Muscle of back (tissue), 3 donors: ENCODE measurements at regions not wholly inside any gene's neighbourhood (a gene's known extent, or its start where the extent isn't known, plus 50 kb on each side); places are given as distances from the start of the nearest gene placed in this dataset.

Experiments used
- DNase-seq, 3 donors: peaks; one replicate each; pipeline versions ENCODE4 v3.0.0 to v3.0.0-alpha.2; 2013

DNA sequence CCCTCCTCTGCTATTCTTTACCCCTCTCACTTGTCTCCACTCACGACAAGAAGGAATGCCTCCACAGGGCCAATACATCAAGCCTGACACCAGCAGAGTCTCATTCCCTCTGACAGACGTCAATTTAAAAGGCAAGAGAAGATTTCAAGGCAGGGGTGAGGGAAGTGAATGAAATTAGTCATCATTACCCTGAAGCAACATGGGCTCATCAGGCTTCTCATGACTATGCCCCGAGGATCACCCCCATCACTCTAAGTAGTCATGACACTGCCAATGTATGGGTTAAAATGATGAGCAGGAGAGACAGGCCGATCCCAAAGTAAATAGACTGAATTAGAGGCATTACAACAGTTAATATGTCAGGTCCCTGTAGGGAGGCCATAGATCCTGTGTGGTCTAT lies 504.4 kb downstream of the TLE4 start:
- DNase-seq: no peak

DNA sequence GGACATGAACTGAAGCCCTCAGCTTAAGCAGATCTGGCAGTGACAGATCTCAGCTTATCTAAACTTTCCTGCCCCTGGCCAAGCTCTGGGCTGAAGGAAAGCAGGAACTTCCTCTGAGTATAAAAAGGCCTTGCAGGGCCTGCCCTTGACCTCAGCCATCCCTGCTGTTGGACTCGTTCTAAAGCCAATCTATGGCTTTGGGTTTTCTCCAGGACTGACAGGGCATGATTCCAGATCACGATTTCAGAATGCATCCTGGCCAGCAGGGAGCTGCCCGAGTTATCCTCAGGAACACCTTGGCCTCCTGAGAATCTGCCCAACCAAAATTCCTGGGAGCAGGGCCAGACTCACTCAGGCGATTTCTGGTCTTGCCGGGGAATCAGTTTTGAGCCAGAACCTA lies 502.7 kb downstream of the TLE4 start:
- no peak for DNase-seq

DNA sequence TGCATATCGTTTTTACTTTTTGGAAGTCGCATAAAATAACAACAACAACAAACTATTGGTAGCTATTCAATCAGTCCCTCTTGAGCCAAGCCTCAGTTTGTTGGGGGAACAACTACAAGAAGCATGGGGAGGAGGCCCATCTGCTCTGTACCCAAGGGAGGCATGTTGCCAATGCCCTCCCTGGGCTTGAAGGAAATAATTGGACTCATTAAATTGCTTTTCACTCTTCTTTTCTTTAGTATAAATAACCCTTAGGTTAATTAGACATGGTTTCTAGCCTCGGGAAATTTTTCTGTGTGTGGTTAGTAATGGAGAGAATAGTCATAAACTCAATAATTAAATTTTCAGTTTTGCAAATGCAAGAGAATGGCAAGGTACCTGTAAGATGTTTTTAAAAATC lies 500.7 kb downstream of the TLE4 start:
- no peak for DNase-seq

DNA sequence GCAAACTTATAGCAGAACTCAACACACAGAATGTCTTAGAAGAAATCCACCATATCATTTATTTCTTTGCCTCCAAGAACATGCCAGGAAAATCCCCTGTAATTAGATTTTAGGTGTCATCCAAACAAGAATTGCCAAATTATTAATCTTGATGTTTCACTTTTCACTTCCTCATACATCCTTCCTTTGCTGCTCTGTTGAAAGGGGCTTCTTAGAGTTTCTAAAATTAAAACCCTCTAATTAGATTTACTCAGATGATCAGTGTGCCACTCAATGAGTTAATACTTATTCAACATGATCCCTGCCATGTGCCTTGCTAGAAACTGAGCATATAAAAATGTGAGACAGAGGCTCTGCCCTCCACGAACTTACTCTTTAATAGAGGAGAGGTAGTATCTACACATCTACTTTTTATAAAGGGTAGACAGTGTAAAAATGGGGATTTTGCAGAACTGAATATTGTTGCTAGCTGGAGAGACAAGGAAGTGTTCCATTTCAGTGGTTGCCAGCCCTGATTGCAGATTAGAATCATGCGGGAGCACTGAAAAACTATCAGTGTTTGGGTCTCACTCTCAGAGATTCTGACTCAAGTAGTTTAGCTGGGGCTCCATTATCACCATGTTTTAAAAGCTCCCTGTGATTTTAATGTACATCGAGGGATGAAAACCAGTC lies 498.4 kb downstream of the TLE4 start:
- no peak for DNase-seq

- peak in 1 of 3 donors; percentile 7 for DNase-seq
Observed at GRCh38 chr9:80066931-80067330, 495.2 kb downstream of the TLE4 start.

DNA sequence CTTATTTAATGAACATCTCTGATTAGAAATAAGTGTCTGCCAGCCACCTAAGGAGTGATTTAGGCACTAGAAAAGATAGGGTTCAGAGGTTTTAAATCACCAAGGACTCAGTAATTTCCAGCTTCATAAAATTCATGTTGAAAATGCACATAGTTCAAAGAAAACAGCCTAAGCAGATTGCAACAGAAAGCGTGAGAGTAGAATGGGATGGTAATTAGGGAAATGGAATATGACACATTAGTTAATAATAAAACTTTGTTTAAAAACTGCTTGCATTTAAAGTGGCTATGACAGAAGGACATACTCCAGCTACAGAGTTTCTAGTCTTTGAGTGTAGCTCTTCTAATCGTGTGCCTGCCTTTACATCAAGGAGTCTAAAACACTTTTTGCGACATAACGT lies 490.8 kb downstream of the TLE4 start:
- no peak for DNase-seq

- peak; percentile 31 to 92 (median 37) for DNase-seq
Observed at GRCh38 chr9:80061940-80062339, 490.2 kb downstream of the TLE4 start.

- DNase-seq: no peak
Observed at GRCh38 chr9:80061096-80061495, 489.3 kb downstream of the TLE4 start.

- no peak for DNase-seq
Observed at GRCh38 chr9:80059979-80060378, 488.2 kb downstream of the TLE4 start.

- no peak for DNase-seq
Observed at GRCh38 chr9:80059191-80059590, 487.4 kb downstream of the TLE4 start.

- DNase-seq: no peak
Observed at GRCh38 chr9:80052830-80053229, 481.1 kb downstream of the TLE4 start.

- DNase-seq: no peak
Observed at GRCh38 chr9:80049096-80049782, 477.5 kb downstream of the TLE4 start.

DNA sequence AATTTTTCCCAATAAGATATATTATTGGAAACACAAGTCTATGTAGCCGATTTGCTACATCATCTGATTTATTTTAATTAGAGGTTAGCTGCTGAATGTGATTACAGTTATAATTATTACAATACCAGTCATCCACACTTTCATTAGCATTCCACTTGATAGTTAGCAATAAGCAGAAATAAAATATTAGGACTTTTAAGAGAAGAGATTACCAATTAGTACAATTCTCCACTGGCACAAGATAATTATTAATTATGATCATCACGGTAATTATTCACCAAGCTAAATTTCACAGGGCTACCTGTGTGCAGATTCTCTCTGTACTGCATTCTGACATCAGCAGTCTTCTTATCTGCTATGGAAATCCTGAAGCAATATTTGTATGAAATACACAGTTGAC lies 474.7 kb downstream of the TLE4 start:
- DNase-seq: no peak

DNA sequence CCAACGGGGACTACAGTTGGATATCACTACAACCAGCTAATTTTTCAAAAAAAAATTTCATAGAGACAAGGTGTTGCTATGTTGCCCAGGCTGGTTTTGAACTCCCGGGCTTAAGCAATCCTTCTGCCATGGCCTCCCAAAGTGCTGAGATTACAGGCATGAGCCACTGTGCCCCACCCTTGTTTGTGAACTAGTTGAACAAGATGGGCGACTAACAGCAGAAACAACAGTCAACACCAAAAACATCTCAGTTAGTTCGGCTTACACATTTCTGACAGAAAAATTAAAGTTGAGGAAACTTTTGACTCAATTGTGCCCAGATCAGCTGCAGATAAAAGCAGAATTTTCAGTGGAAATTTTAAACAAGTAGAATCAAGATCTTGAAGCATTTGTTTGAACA lies 470.1 kb downstream of the TLE4 start:
- no peak for DNase-seq

- DNase-seq: no peak
Observed at GRCh38 chr9:80040457-80040856, 468.7 kb downstream of the TLE4 start.

DNA sequence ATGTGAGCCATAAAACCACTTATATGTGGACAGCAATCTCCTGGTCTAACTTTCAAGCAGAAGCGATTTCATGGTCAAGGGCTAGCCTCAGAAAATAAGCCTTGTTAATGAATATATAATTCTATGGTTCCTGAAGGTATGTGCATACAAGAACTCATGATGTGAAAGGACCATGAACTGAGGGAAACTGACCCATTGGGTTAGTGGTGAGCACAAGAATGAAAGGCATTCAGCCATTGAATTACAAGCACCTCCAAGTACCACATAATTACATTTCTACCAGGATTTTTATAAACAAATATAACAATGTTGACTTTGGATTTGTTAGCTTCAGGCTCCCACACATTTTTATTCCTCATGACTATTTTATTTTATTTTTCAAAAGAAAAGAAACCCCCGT lies 459.0 kb downstream of the TLE4 start:
- DNase-seq: no peak

GRCh38 chr9:80028501-80028900 lies 456.7 kb downstream of the TLE4 start:
- DNase-seq: peak; percentile 42 to 71 (median 54)

DNA sequence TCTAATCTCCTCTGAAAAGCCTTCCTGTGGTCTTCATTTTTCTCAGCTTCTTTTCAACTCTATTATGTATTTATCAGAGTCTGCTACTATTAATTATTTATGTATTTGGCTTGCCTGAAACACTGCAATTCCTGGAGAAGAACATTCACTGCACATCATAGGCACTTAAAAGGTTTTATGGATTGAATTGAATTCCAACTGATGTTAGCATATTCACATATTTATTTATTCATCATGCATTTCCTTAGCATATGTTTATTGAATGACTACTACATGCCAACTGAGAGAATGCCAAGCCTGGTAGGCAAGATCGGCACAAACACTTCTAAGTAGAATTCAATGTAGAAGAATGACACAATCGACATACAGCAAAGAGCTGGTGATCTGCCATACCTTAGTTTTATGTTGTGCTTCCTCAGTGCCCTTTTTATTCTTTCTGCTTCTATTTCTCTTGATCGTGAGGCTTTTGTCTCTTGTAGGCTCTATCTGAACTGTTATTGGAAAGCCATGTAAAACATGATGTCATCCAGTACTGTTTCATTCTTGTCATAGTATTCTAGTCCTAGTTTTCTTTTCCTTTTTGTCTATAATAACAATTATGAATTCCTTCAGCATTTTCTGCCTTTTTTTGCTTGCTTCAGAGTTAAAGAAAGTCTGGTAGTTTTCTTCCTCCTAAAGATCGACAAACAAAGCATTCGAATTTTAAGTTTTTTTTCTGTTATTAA lies 454.2 kb downstream of the TLE4 start:
- DNase-seq: no peak

DNA sequence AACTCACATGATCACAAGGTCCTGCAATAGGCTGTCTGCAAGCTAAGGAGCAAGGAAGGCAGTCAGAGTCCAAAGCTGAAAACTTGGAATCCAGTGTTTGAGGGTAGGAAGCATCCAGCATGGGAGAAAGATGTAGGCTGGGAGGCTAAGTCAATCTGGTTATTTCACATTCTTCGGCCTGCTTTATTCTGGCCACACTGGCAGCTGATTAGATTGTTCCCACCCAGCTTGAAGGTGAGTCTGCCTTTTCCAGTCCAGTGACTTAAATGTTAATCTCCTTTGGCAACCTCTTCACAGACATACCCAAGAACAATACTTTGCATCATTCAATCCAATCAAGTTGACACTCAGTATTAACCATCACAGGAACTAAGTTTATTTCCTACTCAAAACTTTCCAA lies 453.4 kb downstream of the TLE4 start:
- no peak for DNase-seq

DNA sequence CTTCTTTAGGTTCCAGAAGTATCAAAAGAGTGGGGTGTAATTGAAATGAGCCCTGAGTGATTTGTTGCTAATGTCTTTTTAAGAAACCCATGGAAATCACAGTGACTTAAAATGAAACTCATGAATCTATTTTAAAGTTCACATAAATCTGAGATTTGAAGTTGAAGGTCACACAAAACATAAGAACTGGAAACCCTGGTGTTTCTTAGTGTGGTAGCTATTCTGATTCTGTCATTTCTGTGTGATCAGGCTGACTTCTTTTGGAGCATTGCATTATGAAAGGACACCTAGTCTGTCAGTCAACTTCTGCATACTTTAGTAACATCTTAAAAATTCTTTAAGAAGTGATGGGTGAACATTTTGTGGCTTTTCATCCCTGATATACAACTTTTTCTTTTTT lies 448.8 kb downstream of the TLE4 start:
- no peak for DNase-seq

DNA sequence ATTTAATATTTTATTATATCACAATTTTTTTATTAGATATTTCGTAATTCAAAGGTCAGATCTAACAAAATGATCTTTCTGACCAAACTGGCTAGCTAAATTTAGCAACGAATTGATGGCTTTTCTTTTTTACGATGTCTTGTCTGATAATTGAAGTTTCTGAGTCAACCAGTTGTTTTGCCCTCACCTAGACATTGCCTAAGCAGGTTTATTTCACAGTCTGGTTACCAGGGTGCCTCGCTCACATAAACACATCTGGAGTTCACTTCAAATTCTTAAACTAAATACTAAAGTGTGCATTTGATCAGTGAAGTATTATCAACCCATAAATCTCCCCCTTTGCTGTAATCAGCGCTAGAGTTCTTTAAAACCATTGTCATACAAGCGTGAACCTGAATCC lies 448.3 kb downstream of the TLE4 start:
- no peak for DNase-seq

- no peak for DNase-seq
Observed at GRCh38 chr9:80013891-80014290, 442.1 kb downstream of the TLE4 start.
